IMR-90 (cell line): ENCODE measurements at regions not wholly inside any gene's neighbourhood (a gene's known extent, or its start where the extent isn't known, plus 50 kb on each side); places are given as distances from the start of the nearest gene placed in this dataset.

Experiments
- ATAC-seq: fragments of 200-7000 bp; cut with Tn5 transposase; 2 replicates; pipeline ENCODE4 v1.9.1; 2020; ENCODE audit warnings: low read depth, mild to moderate bottlenecking, moderate library complexity
- BruUV-seq: library from RNA; stranded (reverse); fragments of 400-500 nt; replicated peaks from 2 replicates; lab custom pipeline; 2021; lab: Mats Ljungman, UMichigan
- CTCF ChIA-PET: fragments of 300-600 bp; formaldehyde crosslinking; extraction: SDS; loops from one replicate; lab custom pipeline; 2021; ENCODE audit warnings: antibody characterized with exemption; lab: Yijun Ruan, JAX
- POLR2A ChIA-PET: fragments of 300-600 bp; sonication (Branson Sonifier 250); formaldehyde crosslinking; loops from one replicate; lab custom pipeline; 2022; ENCODE audit warnings: antibody characterized with exemption; ENCODE audit not compliant: unreplicated experiment; lab: Charles Lee
- DNase-seq: peaks from one replicate; pipeline ENCODE4 v3.0.0; 2013
- H2AFZ ChIP-seq: replicated peaks from 2 replicates; pipeline ENCODE3; 2013; ENCODE audit warnings: low read length, mild to moderate bottlenecking; ENCODE audit not compliant: poor library complexity
- H2AK5ac ChIP-seq: 2 replicates; pipeline ENCODE4 v1.6.1; 2013; ENCODE audit warnings: low read depth, low read length, inconsistent platforms
- H2AK9ac ChIP-seq: replicated peaks from 2 replicates; pipeline ENCODE3; 2013; ENCODE audit warnings: mild to moderate bottlenecking, low read depth, low read length, moderate library complexity; ENCODE audit not compliant: poor library complexity
- H2BK120ac ChIP-seq: 2 replicates; pipeline ENCODE4 v1.6.1; 2013; ENCODE audit warnings: low read depth, low read length, inconsistent platforms
- H2BK15ac ChIP-seq: 3 replicates; pipeline ENCODE4 v1.6.1; 2013; ENCODE audit warnings: low read depth, low read length, inconsistent platforms
- H2BK20ac ChIP-seq: 2 replicates; pipeline ENCODE4 v1.6.1; 2013; ENCODE audit warnings: low read depth, mild to moderate bottlenecking, inconsistent platforms, low read length, moderate library complexity
- H2BK5ac ChIP-seq: 2 replicates; pipeline ENCODE4 v1.6.1; 2013; ENCODE audit warnings: mild to moderate bottlenecking, low read depth, low read length, inconsistent platforms; ENCODE audit not compliant: poor library complexity, severe bottlenecking
- H3K14ac ChIP-seq: replicated peaks from 2 replicates; pipeline ENCODE4 v1.6.1; 2013; ENCODE audit warnings: low read depth, low read length, inconsistent platforms
- H3K18ac ChIP-seq: 2 replicates; pipeline ENCODE4 v1.6.1; 2013; ENCODE audit warnings: low read depth, low read length, control low read depth
- H3K23ac ChIP-seq: 2 replicates; pipeline ENCODE4 v1.6.1; 2013; ENCODE audit warnings: low read depth, low read length, inconsistent platforms
- H3K27ac ChIP-seq: 2 replicates; pipeline ENCODE4 v1.5.1; 2013; ENCODE audit warnings: mild to moderate bottlenecking, control low read depth, low read length; ENCODE audit not compliant: insufficient read depth
- H3K27me3 ChIP-seq: 2 replicates; pipeline ENCODE4 v1.6.1; 2013; ENCODE audit warnings: low read length; ENCODE audit not compliant: control insufficient read depth, insufficient read depth
- H3K36me3 ChIP-seq: 2 replicates; pipeline ENCODE4 v1.6.1; 2013; ENCODE audit warnings: low read length, mixed read lengths; ENCODE audit not compliant: control insufficient read depth, insufficient read depth
- H3K4ac ChIP-seq: 2 replicates; pipeline ENCODE4 v1.6.1; 2013; ENCODE audit warnings: low read depth, low read length, inconsistent platforms
- H3K4me1 ChIP-seq: 2 replicates; pipeline ENCODE4 v1.6.1; 2013; ENCODE audit warnings: low read length, mixed read lengths; ENCODE audit not compliant: control insufficient read depth, insufficient read depth
- H3K4me2 ChIP-seq: 2 replicates; pipeline ENCODE4 v1.6.1; 2013; ENCODE audit warnings: low read depth, mild to moderate bottlenecking, control low read depth, low read length, moderate library complexity
- H3K4me3 ChIP-seq: 2 replicates; pipeline ENCODE4 v1.5.1; 2013; ENCODE audit warnings: low read depth, mild to moderate bottlenecking, control low read depth, low read length, moderate library complexity; ENCODE audit not compliant: insufficient read depth
- H3K56ac ChIP-seq: 2 replicates; pipeline ENCODE4 v1.6.1; 2013; ENCODE audit warnings: low read length, inconsistent platforms; ENCODE audit not compliant: insufficient read depth; ENCODE audit errors: extremely low read depth
- H3K79me1 ChIP-seq, 2 experiments: 2 replicates each; pipeline ENCODE4 v1.6.1; 2013; ENCODE audit warnings: low read length in 2 of 2, inconsistent platforms in 1 of 2, low read depth in 1 of 2
- H3K9ac ChIP-seq: 2 replicates; pipeline ENCODE4 v1.6.1; 2013; ENCODE audit warnings: low read depth, low read length, control low read depth
- H3K9me1 ChIP-seq: 2 replicates; pipeline ENCODE4 v1.6.1; 2013; ENCODE audit warnings: low read length, inconsistent platforms; ENCODE audit not compliant: insufficient read depth
- H3K9me3 ChIP-seq: 2 replicates; pipeline ENCODE4 v1.6.1; 2013; ENCODE audit warnings: low read length; ENCODE audit not compliant: control insufficient read depth, insufficient read depth
- H4K20me1 ChIP-seq: 2 replicates; pipeline ENCODE4 v1.6.1; 2013; ENCODE audit warnings: low read length, inconsistent platforms; ENCODE audit not compliant: insufficient read depth
- H4K5ac ChIP-seq: 2 replicates; pipeline ENCODE4 v1.6.1; 2013; ENCODE audit warnings: mild to moderate bottlenecking, low read depth, low read length, control low read depth
- H4K8ac ChIP-seq, 2 experiments: 2 replicates each; pipeline ENCODE4 v1.6.1; 2013; ENCODE audit warnings: low read depth in 2 of 2, low read length in 2 of 2, control low read depth in 1 of 2, inconsistent platforms in 1 of 2
- H4K91ac ChIP-seq: 2 replicates; pipeline ENCODE4 v1.6.1; 2013; ENCODE audit warnings: low read depth, low read length, inconsistent platforms; ENCODE audit not compliant: insufficient read depth
- BHLHE40 ChIP-seq: fragments of 150-350 bp; IDR thresholded peaks from 2 replicates; pipeline ENCODE4 v1.6.1; 2016; ENCODE audit warnings: mild to moderate bottlenecking, low read depth, low read length
- CEBPB ChIP-seq: IDR thresholded peaks from 2 replicates; pipeline ENCODE4 v1.6.1; 2012; ENCODE audit warnings: low read depth, low read length, improper control_type of control experiment
- CHD1 ChIP-seq: IDR thresholded peaks from 2 replicates; pipeline ENCODE4 v1.6.1; 2012; ENCODE audit warnings: low read depth, low read length, improper control_type of control experiment
- CTCF ChIP-seq: conservative IDR thresholded peaks from 2 replicates; pipeline ENCODE4 v1.5.1; 2012; ENCODE audit warnings: mild to moderate bottlenecking, low read depth, low read length, improper control_type of control experiment
- ELK1 ChIP-seq: fragments of 150-350 bp; IDR thresholded peaks from 2 replicates; pipeline ENCODE4 v1.6.1; 2016; ENCODE audit warnings: low read depth, mild to moderate bottlenecking, low read length, moderate library complexity, borderline replicate concordance
- FOS ChIP-seq: fragments of 150-350 bp; IDR thresholded peaks from 2 replicates; pipeline ENCODE4 v1.6.1; 2016; ENCODE audit warnings: low read depth, low read length
- MAFK ChIP-seq: IDR thresholded peaks from 2 replicates; pipeline ENCODE4 v1.6.1; 2012; ENCODE audit warnings: low read depth, low read length, improper control_type of control experiment
- MAZ ChIP-seq: IDR thresholded peaks from 2 replicates; pipeline ENCODE4 v1.6.1; 2012; ENCODE audit warnings: low read depth, mild to moderate bottlenecking, low read length, improper control_type of control experiment, moderate library complexity, borderline replicate concordance
- MXI1 ChIP-seq: IDR thresholded peaks from 2 replicates; pipeline ENCODE4 v1.6.1; 2012; ENCODE audit warnings: low read depth, mild to moderate bottlenecking, low read length, moderate library complexity, borderline replicate concordance
- NFE2L2 ChIP-seq: fragments of 150-350 bp; IDR thresholded peaks from 2 replicates; pipeline ENCODE4 v1.6.1; 2016; ENCODE audit warnings: low read depth, mild to moderate bottlenecking, low read length
- POLR2A ChIP-seq: IDR thresholded peaks from 2 replicates; pipeline ENCODE4 v1.6.1; 2012; ENCODE audit warnings: mild to moderate bottlenecking, low read depth, low read length
- RAD21 ChIP-seq: IDR thresholded peaks from 2 replicates; pipeline ENCODE4 v1.6.1; 2012; ENCODE audit warnings: low read length, improper control_type of control experiment
- RCOR1 ChIP-seq: IDR thresholded peaks from 2 replicates; pipeline ENCODE4 v1.6.1; 2012; ENCODE audit warnings: mild to moderate bottlenecking, low read length, improper control_type of control experiment; ENCODE audit not compliant: insufficient replicate concordance
- RFX5 ChIP-seq: IDR thresholded peaks from 2 replicates; pipeline ENCODE4 v1.8.0; 2012; ENCODE audit warnings: low read depth, mild to moderate bottlenecking, low read length, moderate library complexity
- SMC3 ChIP-seq: fragments of 150-350 bp; IDR thresholded peaks from 2 replicates; pipeline ENCODE4 v1.6.1; 2016; ENCODE audit warnings: low read depth, mild to moderate bottlenecking, antibody characterized with exemption, low read length, moderate library complexity
- USF2 ChIP-seq: fragments of 150-350 bp; IDR thresholded peaks from 2 replicates; pipeline ENCODE4 v1.6.1; 2017; ENCODE audit warnings: mild to moderate bottlenecking, antibody characterized with exemption, low read length, low read depth
- WGBS, 2 experiments: methylation state at CpG; one replicate each; pipeline versions ENCODE4 v1.1.5 to v1.1.7; 2013; ENCODE audit warnings: missing lambda C conversion rate in 2 of 2; ENCODE audit not compliant: insufficient read length in 1 of 2; ENCODE audit errors: extremely low coverage in 2 of 2; 5-methylcytosine and 5-hydroxymethylcytosine counted together
- dilution Hi-C: fragments of 300-500 bp; cut with HindIII; formaldehyde crosslinking; loops from one replicate; pipeline ENCODE4 v1.14.3; 2018; ENCODE audit warnings: low sequenced_read_pairs; ENCODE audit not compliant: unreplicated experiment
- in situ Hi-C: fragments of 300-500 bp; cut with MboI; formaldehyde crosslinking; loops from 3 replicates; pipeline ENCODE4 v1.14.3; 2019; ENCODE audit warnings: low sequenced_read_pairs, inconsistent platforms, mixed read lengths
- intact Hi-C: fragments of 100-400 bp; cut with micrococcal nuclease; formaldehyde crosslinking; loops from 2 replicates; pipeline ENCODE4 v1.10.0; 2022

GRCh38 chr7:41351091-41351490 lies 351.8 kb downstream of the INHBA start:
- H3K27me3 ChIP-seq, result no peaks in the 10 kb centered on the region

More at GRCh38 chr7:41351091-41351490, 351.8 kb downstream of the INHBA start:
- Histone ChIP-seq H4K8ac (no peak overlapping the region), H2AK5ac (no peak overlapping the region), H3K18ac (no peak overlapping the region), H4K20me1 (no peaks in the 10 kb centered on the region), H2AK9ac (no peak overlapping the region), H3K4me3 (no peak overlapping the region), H3K4me2 (no peak overlapping the region), H3K23ac (no peak overlapping the region), H3K36me3 (no peaks in the 10 kb centered on the region), H2BK15ac (no peak overlapping the region), H3K4ac (no peak overlapping the region), H3K9me3 (no peaks in the 10 kb centered on the region), H3K79me1 (no peaks in the 10 kb centered on the region), H3K14ac (no peak overlapping the region), H3K56ac (no peak overlapping the region), H2BK5ac (no peak overlapping the region), H4K5ac (no peak overlapping the region), H3K27ac (no peak overlapping the region), H3K9me1 (no peaks in the 10 kb centered on the region), H2BK120ac (no peak overlapping the region), H2AFZ (no peak overlapping the region), H3K4me1 (no peaks in the 10 kb centered on the region), H4K91ac (no peak overlapping the region), H2BK20ac (no peak overlapping the region), H3K9ac (no peak overlapping the region)
- no TSS peak for BruUV-seq
- TF ChIP-seq USF2 (no peak), FOS (no peak), RCOR1 (no peak), ELK1 (no peak), NFE2L2 (no peak), CHD1 (no peak), SMC3 (no peak), RFX5 (no peak), POLR2A (no peak), MAFK (no peak), BHLHE40 (no peak), CEBPB (no peak), CTCF (no peak), MAZ (no peak), RAD21 (no peak), MXI1 (no peak)
- in situ Hi-C loops (no loop called here), intact Hi-C loops (no loop called here), dilution Hi-C loops (no loop called here)
- ATAC-seq, result no peak
- DNase-seq, result no peak
- POLR2A ChIA-PET, result no interaction called here
- CTCF ChIA-PET, result no interaction called here
- no CpG with 5 or more reads among the region's 1 CpG for WGBS, 2 experiments
